Keratinocyte (primary cell): ENCODE measurements at regions not wholly inside any gene's neighbourhood (a gene's known extent, or its start where the extent isn't known, plus 50 kb on each side); places are given as distances from the start of the nearest gene placed in this dataset.

Experiments used
- DNase-seq: peaks from one replicate; pipeline ENCODE4 v3.0.0-alpha.2; 2011; ENCODE audit warnings: low read depth, missing footprints, low spot score
- FAIRE-seq: peaks from 2 replicates; lab custom pipeline; 2011; peaks lifted over from hg19 to GRCh38; lab: Jason Lieb, UNC
- H2AFZ ChIP-seq: 2 replicates; pipeline ENCODE4 v1.6.0; 2012; ENCODE audit warnings: low read length, control low read depth, inconsistent platforms; ENCODE audit not compliant: control insufficient read depth
- H3K27ac ChIP-seq: 2 replicates; pipeline ENCODE4 v1.5.1; 2011; ENCODE audit warnings: low read length; ENCODE audit not compliant: control insufficient read depth, insufficient read depth
- H3K27me3 ChIP-seq: 3 replicates; pipeline ENCODE4 v1.6.0; 2011; ENCODE audit warnings: low read length; ENCODE audit not compliant: control insufficient read depth, insufficient read depth; ENCODE audit errors: extremely low read depth
- H3K36me3 ChIP-seq, 2 experiments: 2 replicates in 1 of 2; 3 replicates in 1 of 2; pipeline ENCODE4 v1.5.1; 2011; ENCODE audit warnings: low read length in 2 of 2, mild to moderate bottlenecking in 1 of 2; ENCODE audit not compliant: control insufficient read depth in 2 of 2, insufficient read depth in 2 of 2; ENCODE audit errors: extremely low read depth in 1 of 2
- H3K4me1 ChIP-seq: 3 replicates; pipeline ENCODE4 v1.5.1; 2011; ENCODE audit warnings: low read length; ENCODE audit not compliant: control insufficient read depth, insufficient read depth; ENCODE audit errors: extremely low read depth
- H3K4me2 ChIP-seq: 3 replicates; pipeline ENCODE4 v1.6.0; 2011; ENCODE audit warnings: low read depth, low read length; ENCODE audit not compliant: control insufficient read depth, insufficient read depth; ENCODE audit errors: extremely low read depth
- H3K4me3 ChIP-seq, 3 experiments: fragments of 200-600 bp in 1 of 3; sonication (generic) in 1 of 3; 2 replicates in 2 of 3; 3 replicates in 1 of 3; pipeline ENCODE4 v1.5.1; 2011 to 2016; ENCODE audit warnings: low read length in 3 of 3, mild to moderate bottlenecking in 3 of 3, control low read depth in 2 of 3, inconsistent platforms in 1 of 3, low read depth in 1 of 3, mixed read lengths in 1 of 3, mixed run types in 1 of 3, moderate library complexity in 1 of 3; ENCODE audit not compliant: control insufficient read depth in 2 of 3, insufficient read depth in 2 of 3; ENCODE audit errors: extremely low read depth in 1 of 3
- H3K79me2 ChIP-seq: 2 replicates; pipeline ENCODE4 v1.6.0; 2012; ENCODE audit warnings: low read length; ENCODE audit not compliant: control insufficient read depth, insufficient read depth
- H3K9ac ChIP-seq: 3 replicates; pipeline ENCODE4 v1.6.0; 2011; ENCODE audit warnings: low read length; ENCODE audit not compliant: control insufficient read depth, insufficient read depth; ENCODE audit errors: extremely low read depth
- H3K9me1 ChIP-seq: 3 replicates; pipeline ENCODE4 v1.6.0; 2011; ENCODE audit warnings: low read length; ENCODE audit not compliant: control insufficient read depth, insufficient read depth; ENCODE audit errors: extremely low read depth
- H3K9me3 ChIP-seq: 2 replicates; pipeline ENCODE4 v1.5.1; 2012; ENCODE audit warnings: low read depth, low read length; ENCODE audit not compliant: control insufficient read depth
- H4K20me1 ChIP-seq: 3 replicates; pipeline ENCODE4 v1.6.0; 2011; ENCODE audit warnings: low read length; ENCODE audit not compliant: control insufficient read depth, insufficient read depth; ENCODE audit errors: extremely low read depth
- CTCF ChIP-seq, 3 experiments: IDR thresholded peaks in 1 of 3; conservative IDR thresholded peaks in 1 of 3; optimal IDR thresholded peaks in 1 of 3; 2 replicates in 2 of 3; 3 replicates in 1 of 3; pipeline versions ENCODE3 to v1.5.1; 2011; ENCODE audit warnings: low read length in 3 of 3, mild to moderate bottlenecking in 3 of 3, moderate library complexity in 2 of 3, control low read depth in 1 of 3, inconsistent platforms in 1 of 3; ENCODE audit not compliant: insufficient read depth in 2 of 3; ENCODE audit errors: extremely low read depth in 1 of 3
- EZH2 ChIP-seq: IDR thresholded peaks from one replicate; pipeline ENCODE4 v1.6.1; 2012; ENCODE audit warnings: inconsistent platforms, mild to moderate bottlenecking, low read length, moderate library complexity
- dilution Hi-C: fragments of 300-500 bp; cut with MboI; formaldehyde crosslinking; loops from one replicate; pipeline ENCODE4 v1.7.0; 2020; ENCODE audit warnings: low sequenced_read_pairs; ENCODE audit not compliant: extremely low pct_ligation_motif_present

DNA sequence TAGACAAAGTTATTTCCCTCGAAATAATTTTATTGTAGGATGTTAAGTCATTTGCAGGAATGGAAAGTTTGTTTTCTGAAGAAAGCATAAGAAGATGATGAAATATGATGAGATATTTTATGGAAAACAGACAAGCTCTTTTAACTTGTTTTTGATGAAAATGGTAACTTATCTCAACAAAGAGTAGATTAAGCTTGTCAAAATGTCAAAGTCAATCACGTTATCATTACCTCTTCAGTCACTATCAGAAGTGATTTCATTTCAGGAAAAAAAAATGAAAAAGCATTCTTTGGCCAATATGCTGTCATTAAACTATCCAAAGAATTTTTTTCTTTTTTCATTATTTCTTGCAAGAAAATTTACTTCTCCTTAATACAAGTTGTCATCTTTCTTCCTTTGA lies 221.0 kb upstream of the ANKRD50 start:
- TF ChIP-seq CTCF (optimal IDR thresholded peaks at IDR 0.05 in 1 of 3, IDR thresholded peaks at IDR 0.05 in 1 of 3, conservative IDR thresholded peaks at IDR 0.05 in 1 of 3; ENCODE audit: extremely low read depth in 1 of 3, insufficient read depth in 2 of 3, low read length in 3 of 3) (no peak), EZH2 (no peak)
- dilution Hi-C loops, result no loop called here
- Histone ChIP-seq H2AFZ (no peak overlapping the region), H3K4me1 (no peaks in the 10 kb centered on the region), H3K27ac (no peak overlapping the region), H3K9ac (no peak overlapping the region), H3K9me3 (no peaks in the 10 kb centered on the region), H3K79me2 (no peaks in the 10 kb centered on the region), H3K4me2 (no peak overlapping the region), H4K20me1 (no peaks in the 10 kb centered on the region), H3K4me3 (no peak overlapping the region), H3K27me3 (no peaks in the 10 kb centered on the region), H3K36me3 (no peaks in the 10 kb centered on the region), H3K9me1 (no peaks in the 10 kb centered on the region)
- DNase-seq (no peak), FAIRE-seq (no peak)

- no peaks in the 10 kb centered on the region for H3K79me2 ChIP-seq
- no peak overlapping the region for H2AFZ ChIP-seq
- no peak overlapping the region for H3K4me3 ChIP-seq
- no peaks in the 10 kb centered on the region for H3K27me3 ChIP-seq
- no peak overlapping the region for H3K27ac ChIP-seq
- H3K9ac ChIP-seq, result no peak overlapping the region
- no peak for FAIRE-seq
- no peaks in the 10 kb centered on the region for H3K4me1 ChIP-seq
- TF ChIP-seq EZH2, result no peak
- TF ChIP-seq CTCF (optimal IDR thresholded peaks at IDR 0.05 in 1 of 3, IDR thresholded peaks at IDR 0.05 in 1 of 3, conservative IDR thresholded peaks at IDR 0.05 in 1 of 3; ENCODE audit: extremely low read depth in 1 of 3, insufficient read depth in 2 of 3, low read length in 3 of 3), result no peak
- H3K9me3 ChIP-seq, result no peaks in the 10 kb centered on the region
- no peak overlapping the region for H3K4me2 ChIP-seq
- H4K20me1 ChIP-seq, result no peaks in the 10 kb centered on the region
- no peaks in the 10 kb centered on the region for H3K9me1 ChIP-seq
- H3K36me3 ChIP-seq, result no peaks in the 10 kb centered on the region
- dilution Hi-C loops, result no loop called here
- no peak for DNase-seq
Measured at GRCh38 chr4:124932447-124932846, 219.9 kb upstream of the ANKRD50 start.
